SKM-1 (cell line): ENCODE measurements at regions not wholly inside any gene's neighbourhood (a gene's known extent, or its start where the extent isn't known, plus 50 kb on each side); places are given as distances from the start of the nearest gene placed in this dataset.
"Not testable (repeated sequence)": the region's sequence is repeated elsewhere in the genome, so short reads cannot be mapped to it uniquely, and the experiment has no call there.

Experiments
- DNase-seq: peaks from one replicate; lab custom pipeline; 2025; ENCODE audit not compliant: unreplicated experiment; lab: John Stamatoyannopoulos, UW

GRCh38 chr5:60445921-60446320 is 254.0 kb downstream of the DEPDC1B start:
- DNase-seq: no peak

DNA sequence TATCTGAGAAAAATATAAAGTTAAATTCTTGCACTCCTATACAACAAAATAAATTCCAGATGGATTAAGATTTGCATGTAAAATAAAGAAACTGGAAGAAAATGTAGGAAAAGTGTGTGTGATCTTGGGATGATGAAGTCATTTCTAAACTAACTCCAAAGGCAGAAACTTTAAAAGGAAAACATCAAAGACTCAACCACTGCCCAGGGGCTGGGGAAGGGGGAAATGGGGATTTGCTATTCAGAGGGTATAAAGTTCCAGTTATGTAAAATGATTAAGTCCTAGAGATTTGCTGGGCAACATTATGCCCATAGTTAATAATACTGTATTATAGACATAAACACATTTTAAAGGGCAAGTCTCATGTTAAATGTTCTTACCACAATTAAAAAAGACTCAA is 254.5 kb downstream of the DEPDC1B start:
- DNase-seq: no peak

DNA sequence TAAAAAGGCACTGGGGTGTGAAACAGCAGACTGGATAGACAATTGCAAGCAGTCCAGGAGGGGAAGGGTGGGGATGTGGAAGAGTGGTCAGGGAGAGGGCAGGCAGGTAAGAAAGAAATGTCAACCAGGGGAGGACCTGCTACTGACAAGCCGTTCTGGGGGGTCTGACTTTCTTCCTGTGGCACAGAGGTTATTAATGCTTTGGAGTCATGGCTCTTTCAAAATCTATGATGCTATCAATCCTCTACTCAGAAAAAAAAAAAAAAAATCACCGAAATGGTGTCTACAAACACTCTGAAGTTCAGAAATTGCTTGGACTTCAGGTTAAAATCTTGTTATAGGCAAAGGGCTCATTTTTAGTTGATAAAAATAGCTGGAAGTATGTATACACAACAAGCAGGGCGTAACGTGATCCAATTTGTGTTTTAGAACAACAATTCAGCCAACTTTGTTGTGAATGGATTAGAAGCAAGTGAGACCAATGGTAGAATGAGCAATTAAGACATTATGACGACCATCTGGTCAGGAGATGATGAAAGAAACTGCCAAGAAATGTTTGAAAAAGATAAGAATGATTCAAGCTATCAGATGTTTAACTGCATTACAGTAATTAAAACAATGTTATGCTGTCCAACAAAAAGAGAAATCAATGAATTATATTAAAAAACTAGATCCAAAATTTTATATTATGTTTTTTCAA is 255.2 kb downstream of the DEPDC1B start:
- DNase-seq: no peak

DNA sequence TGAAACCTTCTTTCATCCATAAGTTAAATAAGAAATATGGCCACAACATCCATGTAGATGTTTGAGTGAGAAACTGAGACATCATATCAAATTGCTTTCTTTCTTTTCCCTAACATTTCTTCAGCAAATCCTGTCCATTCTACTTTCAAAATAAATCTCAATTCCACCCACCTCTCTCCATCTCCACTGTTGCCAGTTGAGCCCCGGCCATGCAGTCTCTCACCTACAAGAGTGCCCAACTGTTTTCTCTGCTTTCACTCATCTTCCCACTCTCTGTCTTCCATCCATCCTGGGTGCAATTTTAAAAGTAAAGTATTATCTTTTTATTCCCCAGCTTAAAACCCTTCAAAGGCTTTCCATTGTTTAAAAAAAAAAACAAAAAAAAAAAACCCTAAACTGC is 260.4 kb downstream of the DEPDC1B start:
- DNase-seq: no peak

GRCh38 chr5:60437308-60437707 is 262.7 kb downstream of the DEPDC1B start:
- DNase-seq: no peak

GRCh38 chr5:60436518-60436917 is 263.4 kb downstream of the DEPDC1B start:
- DNase-seq: no peak

DNA sequence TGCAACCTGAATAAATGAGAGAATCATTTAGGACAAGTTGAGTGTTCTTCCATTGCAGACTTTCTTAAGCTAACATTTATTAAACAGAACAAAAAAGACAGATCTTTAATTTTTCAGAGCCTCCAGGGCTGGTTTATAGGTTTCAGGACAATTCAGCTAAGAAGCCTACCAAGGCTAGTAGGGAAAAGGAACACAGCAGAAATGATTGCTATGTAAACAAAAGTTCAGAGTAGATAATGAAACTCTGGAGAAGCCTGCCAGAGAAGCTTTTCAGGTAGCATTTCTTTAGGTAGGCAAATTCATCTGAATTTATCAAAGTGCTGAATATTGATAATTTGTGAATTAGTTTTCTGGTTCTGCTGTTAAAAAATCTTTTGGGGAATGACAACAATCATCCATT is 264.2 kb downstream of the DEPDC1B start:
- no peak for DNase-seq

GRCh38 chr5:60426189-60426588 is 273.8 kb downstream of the DEPDC1B start:
- not testable (repeated sequence) for DNase-seq

GRCh38 chr5:60420773-60421172 is 279.2 kb downstream of the DEPDC1B start:
- not testable (repeated sequence) for DNase-seq

GRCh38 chr5:60417500-60418181 is 282.3 kb downstream of the DEPDC1B start:
- no peak for DNase-seq

DNA sequence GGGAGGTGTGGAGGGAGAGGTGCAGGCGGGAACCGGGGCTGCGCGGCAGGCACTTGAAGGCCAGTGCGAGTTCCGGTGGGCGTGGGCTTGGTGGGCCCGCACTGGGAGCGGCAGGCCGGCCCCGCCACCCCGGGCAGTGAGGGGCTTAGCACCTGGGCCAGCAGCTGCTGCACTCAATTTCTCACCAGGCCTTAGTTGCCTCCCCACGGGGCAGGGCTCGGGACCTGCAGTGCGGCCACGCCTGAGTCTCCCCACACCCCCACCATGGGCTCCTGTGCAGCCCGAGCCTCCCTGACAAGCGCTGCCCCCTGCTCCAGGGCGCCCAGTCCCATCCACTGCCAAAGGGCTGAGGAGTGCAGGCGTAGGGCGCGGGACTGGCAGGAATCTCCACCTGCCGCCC is 284.5 kb downstream of the DEPDC1B start:
- no peak for DNase-seq

DNA sequence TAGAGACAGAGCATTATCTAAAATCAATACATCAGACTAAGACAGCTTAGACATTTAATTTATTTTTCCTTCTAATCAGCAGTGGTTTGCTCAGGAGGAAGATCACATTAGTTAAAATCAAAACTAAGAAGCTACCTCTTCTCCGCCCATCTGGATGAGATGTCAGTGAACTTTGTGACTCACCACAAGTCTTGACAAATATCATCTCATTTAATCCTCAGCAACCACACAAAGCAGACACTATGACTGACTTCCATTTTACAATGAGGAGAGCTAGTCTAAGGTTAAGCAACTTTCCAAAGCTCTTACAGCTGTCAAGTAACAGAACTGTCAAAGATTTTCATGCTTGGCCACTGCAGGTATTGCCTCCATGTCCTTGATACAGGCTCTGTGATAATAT is 289.5 kb downstream of the DEPDC1B start:
- DNase-seq: no peak

DNA sequence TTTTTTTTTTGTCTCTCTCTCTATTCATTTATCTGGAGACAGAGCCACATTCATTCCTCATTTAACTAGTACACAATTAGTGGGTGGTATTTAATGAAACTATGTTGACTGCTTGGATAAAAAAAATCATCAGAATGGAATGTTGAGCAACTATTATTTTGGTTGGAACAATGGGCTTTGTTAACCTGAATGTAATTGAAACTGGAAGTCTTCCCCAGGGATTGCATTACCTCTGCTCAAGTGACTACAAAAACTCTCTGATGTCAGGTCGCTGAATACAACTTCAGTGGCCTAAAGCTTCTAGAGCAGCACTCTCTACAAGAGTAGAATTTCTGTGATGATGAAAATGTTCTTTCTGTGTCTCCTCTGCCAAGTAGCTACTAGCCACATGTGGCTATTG is 295.8 kb downstream of the DEPDC1B start:
- DNase-seq: no peak

DNA sequence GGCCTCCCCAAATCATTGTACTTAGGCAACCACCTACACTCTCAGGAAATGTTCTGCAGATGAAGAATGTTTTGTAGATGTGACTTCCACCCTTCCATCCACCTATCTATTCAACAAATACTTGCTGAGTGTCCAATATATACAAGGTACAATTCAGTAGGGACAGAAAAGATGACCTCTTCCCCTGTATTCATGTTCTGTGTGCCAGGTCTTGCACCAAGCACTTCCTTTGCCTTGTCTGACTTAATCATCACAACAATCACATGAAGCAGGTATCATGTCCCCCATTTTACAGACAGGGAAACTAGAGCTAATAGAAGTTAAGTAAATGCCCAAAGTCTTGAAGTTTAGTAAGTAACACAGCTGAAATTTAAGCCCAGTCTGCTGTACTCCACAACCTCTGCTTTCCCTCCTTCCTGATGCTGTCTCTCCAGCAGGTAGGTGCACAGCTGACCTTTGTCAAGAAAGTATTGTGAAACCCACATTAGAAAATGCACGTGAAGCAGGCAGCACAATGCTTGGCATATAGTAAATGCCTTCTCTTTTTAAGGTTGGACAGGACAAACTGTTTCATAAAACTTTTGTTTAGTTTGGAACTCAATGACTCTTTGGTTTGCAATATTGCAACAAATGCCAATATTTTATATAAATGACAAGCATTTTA is 296.5 kb downstream of the DEPDC1B start:
- no peak for DNase-seq

GRCh38 chr5:60402161-60402785 is 297.7 kb downstream of the DEPDC1B start:
- DNase-seq: no peak

GRCh38 chr5:60401526-60401925 is 298.4 kb downstream of the DEPDC1B start:
- no peak for DNase-seq

DNA sequence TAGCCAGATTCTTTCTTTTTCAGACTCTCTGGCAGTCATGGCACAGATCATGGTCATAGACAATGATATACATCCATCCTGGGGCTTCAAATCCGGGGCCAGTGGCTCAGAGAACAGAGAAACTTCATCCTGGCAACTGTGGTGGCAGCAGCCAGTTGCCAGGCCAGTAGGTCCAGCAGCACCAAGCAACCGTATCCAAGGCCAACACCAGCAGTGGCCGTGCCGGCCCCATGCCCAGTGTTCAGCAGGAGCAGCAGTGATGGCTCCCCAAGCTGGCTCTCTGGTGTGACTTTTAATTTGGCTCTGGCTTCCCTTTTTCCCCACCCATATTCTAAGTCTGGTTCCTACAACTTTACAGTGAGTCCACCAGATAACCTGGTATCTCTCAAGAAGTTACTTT is 300.5 kb downstream of the DEPDC1B start:
- DNase-seq: no peak

GRCh38 chr5:60395712-60396329 is 304.1 kb downstream of the DEPDC1B start:
- no peak for DNase-seq

DNA sequence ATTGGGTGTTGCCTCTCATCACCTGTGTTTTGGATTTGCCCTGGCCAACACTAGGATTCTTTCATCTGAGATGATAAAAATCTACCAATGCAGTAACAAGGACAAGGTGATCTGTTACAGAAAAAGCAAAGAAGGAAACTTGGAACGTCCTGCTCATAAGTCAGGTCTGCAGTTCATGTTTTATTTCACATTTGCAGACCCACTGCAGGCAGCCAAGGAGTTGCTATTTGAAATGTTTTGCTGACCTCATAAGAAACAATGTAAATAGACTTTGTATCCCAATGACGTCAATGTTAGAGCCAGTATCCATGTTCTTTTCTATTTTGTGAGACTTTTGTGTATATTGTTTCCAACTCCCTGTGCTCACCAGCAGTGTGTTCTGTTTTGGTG is 312.9 kb downstream of the DEPDC1B start:
- DNase-seq: no peak

- no peak for DNase-seq
These were observed 313.4 kb downstream of the DEPDC1B start for GRCh38 chr5:60386436-60387050.

- peak; percentile 88 for DNase-seq
These were observed 317.2 kb downstream of the DEPDC1B start for GRCh38 chr5:60382716-60383115.
